GM23338 (cell line): ENCODE measurements at regions not wholly inside any gene's neighbourhood (a gene's known extent, or its start where the extent isn't known, plus 50 kb on each side); places are given as distances from the start of the nearest gene placed in this dataset.

Source experiments
- EZH2 ChIP-seq: fragments of 200-600 bp; sonication (generic); IDR thresholded peaks from one replicate; pipeline ENCODE4 v1.8.0; 2017; ENCODE audit warnings: antibody characterized with exemption, mild to moderate bottlenecking, low read depth; ENCODE audit not compliant: unreplicated experiment
- POLR2AphosphoS5 ChIP-seq: IDR thresholded peaks from 2 replicates; pipeline ENCODE4 v1.6.1; 2016; ENCODE audit warnings: antibody characterized with exemption, low read depth
- STAT1 ChIP-seq: IDR thresholded peaks from one replicate; pipeline ENCODE4 v1.6.1; 2016; ENCODE audit warnings: antibody characterized with exemption; ENCODE audit not compliant: unreplicated experiment
- TF ChIP-seq, protein P1 (sequence below): fragments of 250-450 bp; sonication (Bioruptor Pico); IDR thresholded peaks from 2 replicates; pipeline ENCODE4 v1.5.0; 2020; ENCODE audit warnings: mild to moderate bottlenecking, moderate library complexity
- TF ChIP-seq, protein P2 (sequence below): IDR thresholded peaks from one replicate; pipeline ENCODE4 v1.6.1; 2018; ENCODE audit warnings: antibody characterized with exemption; ENCODE audit not compliant: unreplicated experiment
- TF ChIP-seq, protein P3 (sequence below): IDR thresholded peaks from 2 replicates; pipeline ENCODE4 v1.6.1; 2016; ENCODE audit warnings: antibody characterized with exemption

DNA sequence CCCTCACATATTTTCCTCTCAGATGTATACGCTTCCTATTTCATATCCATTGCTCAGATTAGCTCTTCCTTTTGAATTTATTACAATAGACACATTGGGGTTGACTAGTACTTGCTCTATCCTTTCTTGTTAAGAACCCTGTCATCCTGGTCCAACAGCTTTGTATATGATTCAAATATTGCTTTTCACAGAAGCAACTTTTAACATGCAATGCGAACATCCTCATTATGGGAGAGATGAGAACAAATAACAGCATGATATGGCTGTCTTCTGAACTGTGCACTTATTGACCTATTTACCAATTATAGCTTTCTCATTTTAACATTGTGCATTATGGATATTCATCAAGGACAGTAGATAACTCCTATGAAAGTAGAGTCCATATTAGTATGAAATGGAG, 510.8 kb downstream of the PTPRC start (continued):
- TF ChIP-seq, protein P1, sequence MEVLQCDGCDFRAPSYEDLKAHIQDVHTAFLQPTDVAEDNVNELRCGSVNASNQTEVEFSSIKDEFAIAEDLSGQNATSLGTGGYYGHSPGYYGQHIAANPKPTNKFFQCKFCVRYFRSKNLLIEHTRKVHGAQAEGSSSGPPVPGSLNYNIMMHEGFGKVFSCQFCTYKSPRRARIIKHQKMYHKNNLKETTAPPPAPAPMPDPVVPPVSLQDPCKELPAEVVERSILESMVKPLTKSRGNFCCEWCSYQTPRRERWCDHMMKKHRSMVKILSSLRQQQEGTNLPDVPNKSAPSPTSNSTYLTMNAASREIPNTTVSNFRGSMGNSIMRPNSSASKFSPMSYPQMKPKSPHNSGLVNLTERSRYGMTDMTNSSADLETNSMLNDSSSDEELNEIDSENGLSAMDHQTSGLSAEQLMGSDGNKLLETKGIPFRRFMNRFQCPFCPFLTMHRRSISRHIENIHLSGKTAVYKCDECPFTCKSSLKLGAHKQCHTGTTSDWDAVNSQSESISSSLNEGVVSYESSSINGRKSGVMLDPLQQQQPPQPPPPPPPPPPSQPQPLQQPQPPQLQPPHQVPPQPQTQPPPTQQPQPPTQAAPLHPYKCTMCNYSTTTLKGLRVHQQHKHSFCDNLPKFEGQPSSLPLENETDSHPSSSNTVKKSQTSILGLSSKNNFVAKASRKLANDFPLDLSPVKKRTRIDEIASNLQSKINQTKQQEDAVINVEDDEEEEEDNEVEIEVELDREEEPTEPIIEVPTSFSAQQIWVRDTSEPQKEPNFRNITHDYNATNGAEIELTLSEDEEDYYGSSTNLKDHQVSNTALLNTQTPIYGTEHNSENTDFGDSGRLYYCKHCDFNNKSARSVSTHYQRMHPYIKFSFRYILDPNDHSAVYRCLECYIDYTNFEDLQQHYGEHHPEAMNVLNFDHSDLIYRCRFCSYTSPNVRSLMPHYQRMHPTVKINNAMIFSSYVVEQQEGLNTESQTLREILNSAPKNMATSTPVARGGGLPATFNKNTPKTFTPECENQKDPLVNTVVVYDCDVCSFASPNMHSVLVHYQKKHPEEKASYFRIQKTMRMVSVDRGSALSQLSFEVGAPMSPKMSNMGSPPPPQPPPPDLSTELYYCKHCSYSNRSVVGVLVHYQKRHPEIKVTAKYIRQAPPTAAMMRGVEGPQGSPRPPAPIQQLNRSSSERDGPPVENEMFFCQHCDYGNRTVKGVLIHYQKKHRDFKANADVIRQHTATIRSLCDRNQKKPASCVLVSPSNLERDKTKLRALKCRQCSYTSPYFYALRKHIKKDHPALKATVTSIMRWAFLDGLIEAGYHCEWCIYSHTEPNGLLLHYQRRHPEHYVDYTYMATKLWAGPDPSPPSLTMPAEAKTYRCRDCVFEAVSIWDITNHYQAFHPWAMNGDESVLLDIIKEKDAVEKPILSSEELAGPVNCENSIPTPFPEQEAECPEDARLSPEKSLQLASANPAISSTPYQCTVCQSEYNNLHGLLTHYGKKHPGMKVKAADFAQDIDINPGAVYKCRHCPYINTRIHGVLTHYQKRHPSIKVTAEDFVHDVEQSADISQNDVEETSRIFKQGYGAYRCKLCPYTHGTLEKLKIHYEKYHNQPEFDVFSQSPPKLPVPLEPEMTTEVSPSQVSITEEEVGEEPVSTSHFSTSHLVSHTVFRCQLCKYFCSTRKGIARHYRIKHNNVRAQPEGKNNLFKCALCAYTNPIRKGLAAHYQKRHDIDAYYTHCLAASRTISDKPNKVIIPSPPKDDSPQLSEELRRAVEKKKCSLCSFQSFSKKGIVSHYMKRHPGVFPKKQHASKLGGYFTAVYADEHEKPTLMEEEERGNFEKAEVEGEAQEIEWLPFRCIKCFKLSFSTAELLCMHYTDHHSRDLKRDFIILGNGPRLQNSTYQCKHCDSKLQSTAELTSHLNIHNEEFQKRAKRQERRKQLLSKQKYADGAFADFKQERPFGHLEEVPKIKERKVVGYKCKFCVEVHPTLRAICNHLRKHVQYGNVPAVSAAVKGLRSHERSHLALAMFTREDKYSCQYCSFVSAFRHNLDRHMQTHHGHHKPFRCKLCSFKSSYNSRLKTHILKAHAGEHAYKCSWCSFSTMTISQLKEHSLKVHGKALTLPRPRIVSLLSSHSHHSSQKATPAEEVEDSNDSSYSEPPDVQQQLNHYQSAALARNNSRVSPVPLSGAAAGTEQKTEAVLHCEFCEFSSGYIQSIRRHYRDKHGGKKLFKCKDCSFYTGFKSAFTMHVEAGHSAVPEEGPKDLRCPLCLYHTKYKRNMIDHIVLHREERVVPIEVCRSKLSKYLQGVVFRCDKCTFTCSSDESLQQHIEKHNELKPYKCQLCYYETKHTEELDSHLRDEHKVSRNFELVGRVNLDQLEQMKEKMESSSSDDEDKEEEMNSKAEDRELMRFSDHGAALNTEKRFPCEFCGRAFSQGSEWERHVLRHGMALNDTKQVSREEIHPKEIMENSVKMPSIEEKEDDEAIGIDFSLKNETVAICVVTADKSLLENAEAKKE (CRISPR knock-in tag), result no peak
- TF ChIP-seq STAT1 (no peak), POLR2AphosphoS5 (no peak), EZH2 (no peak)
- TF ChIP-seq, protein P2, sequence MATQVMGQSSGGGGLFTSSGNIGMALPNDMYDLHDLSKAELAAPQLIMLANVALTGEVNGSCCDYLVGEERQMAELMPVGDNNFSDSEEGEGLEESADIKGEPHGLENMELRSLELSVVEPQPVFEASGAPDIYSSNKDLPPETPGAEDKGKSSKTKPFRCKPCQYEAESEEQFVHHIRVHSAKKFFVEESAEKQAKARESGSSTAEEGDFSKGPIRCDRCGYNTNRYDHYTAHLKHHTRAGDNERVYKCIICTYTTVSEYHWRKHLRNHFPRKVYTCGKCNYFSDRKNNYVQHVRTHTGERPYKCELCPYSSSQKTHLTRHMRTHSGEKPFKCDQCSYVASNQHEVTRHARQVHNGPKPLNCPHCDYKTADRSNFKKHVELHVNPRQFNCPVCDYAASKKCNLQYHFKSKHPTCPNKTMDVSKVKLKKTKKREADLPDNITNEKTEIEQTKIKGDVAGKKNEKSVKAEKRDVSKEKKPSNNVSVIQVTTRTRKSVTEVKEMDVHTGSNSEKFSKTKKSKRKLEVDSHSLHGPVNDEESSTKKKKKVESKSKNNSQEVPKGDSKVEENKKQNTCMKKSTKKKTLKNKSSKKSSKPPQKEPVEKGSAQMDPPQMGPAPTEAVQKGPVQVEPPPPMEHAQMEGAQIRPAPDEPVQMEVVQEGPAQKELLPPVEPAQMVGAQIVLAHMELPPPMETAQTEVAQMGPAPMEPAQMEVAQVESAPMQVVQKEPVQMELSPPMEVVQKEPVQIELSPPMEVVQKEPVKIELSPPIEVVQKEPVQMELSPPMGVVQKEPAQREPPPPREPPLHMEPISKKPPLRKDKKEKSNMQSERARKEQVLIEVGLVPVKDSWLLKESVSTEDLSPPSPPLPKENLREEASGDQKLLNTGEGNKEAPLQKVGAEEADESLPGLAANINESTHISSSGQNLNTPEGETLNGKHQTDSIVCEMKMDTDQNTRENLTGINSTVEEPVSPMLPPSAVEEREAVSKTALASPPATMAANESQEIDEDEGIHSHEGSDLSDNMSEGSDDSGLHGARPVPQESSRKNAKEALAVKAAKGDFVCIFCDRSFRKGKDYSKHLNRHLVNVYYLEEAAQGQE, result no peak
- TF ChIP-seq, protein P3, sequence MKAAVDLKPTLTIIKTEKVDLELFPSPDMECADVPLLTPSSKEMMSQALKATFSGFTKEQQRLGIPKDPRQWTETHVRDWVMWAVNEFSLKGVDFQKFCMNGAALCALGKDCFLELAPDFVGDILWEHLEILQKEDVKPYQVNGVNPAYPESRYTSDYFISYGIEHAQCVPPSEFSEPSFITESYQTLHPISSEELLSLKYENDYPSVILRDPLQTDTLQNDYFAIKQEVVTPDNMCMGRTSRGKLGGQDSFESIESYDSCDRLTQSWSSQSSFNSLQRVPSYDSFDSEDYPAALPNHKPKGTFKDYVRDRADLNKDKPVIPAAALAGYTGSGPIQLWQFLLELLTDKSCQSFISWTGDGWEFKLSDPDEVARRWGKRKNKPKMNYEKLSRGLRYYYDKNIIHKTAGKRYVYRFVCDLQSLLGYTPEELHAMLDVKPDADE, result no peak
